AG20443 (cell line): ENCODE measurements at regions not wholly inside any gene's neighbourhood (a gene's known extent, or its start where the extent isn't known, plus 50 kb on each side); places are given as distances from the start of the nearest gene placed in this dataset.
"Not testable (repeated sequence)": the region's sequence is repeated elsewhere in the genome, so short reads cannot be mapped to it uniquely, and the experiment has no call there.

ENCODE experiments used
- DNase-seq: peaks from one replicate; pipeline ENCODE4 v3.0.0; 2012; ENCODE audit warnings: low spot score, mixed read lengths

GRCh38 chr2:132272713-132273112 is 111.0 kb upstream of the ANKRD30BL start:
- DNase-seq = no peak

- DNase-seq = not testable (repeated sequence)
These were observed 111.8 kb upstream of the ANKRD30BL start for GRCh38 chr2:132273585-132273984.

GRCh38 chr2:132274000-132274399 is 112.2 kb upstream of the ANKRD30BL start:
- no peak for DNase-seq

- no peak for DNase-seq
These were observed 113.6 kb upstream of the ANKRD30BL start for GRCh38 chr2:132275396-132275795.

GRCh38 chr2:132276571-132276981 is 114.8 kb upstream of the ANKRD30BL start:
- DNase-seq = no peak

GRCh38 chr2:132278267-132278666 is 116.5 kb upstream of the ANKRD30BL start:
- no peak for DNase-seq

GRCh38 chr2:132279344-132279743 is 117.6 kb upstream of the ANKRD30BL start:
- DNase-seq = peak; percentile 10

- no peak for DNase-seq
These were observed 118.3 kb upstream of the ANKRD30BL start for GRCh38 chr2:132279930-132280615.

GRCh38 chr2:132280912-132281311 is 119.2 kb upstream of the ANKRD30BL start:
- no peak for DNase-seq

GRCh38 chr2:132282104-132282503 is 120.4 kb upstream of the ANKRD30BL start:
- DNase-seq = not testable (repeated sequence)

GRCh38 chr2:132282911-132283310 is 121.2 kb upstream of the ANKRD30BL start:
- DNase-seq = no peak

GRCh38 chr2:132286289-132286911 is 124.6 kb upstream of the ANKRD30BL start:
- not testable (repeated sequence) for DNase-seq

- DNase-seq = not testable (repeated sequence)
These were observed 126.2 kb upstream of the ANKRD30BL start for GRCh38 chr2:132287910-132288309.

GRCh38 chr2:132289138-132289537 is 127.4 kb upstream of the ANKRD30BL start:
- DNase-seq = not testable (repeated sequence)

GRCh38 chr2:132289812-132290211 is 126.8 kb upstream of the GPR39 start:
- not testable (repeated sequence) for DNase-seq

- not testable (repeated sequence) for DNase-seq
These were observed 115.8 kb upstream of the GPR39 start for GRCh38 chr2:132300592-132301378.

- DNase-seq = peak; percentile 74
These were observed 111.8 kb upstream of the GPR39 start for GRCh38 chr2:132304661-132305380.

- DNase-seq = not testable (repeated sequence)
These were observed 108.9 kb upstream of the GPR39 start for GRCh38 chr2:132307613-132308198.

GRCh38 chr2:132309203-132309602 is 107.4 kb upstream of the GPR39 start:
- DNase-seq = not testable (repeated sequence)

GRCh38 chr2:132315546-132315945 is 101.1 kb upstream of the GPR39 start:
- DNase-seq = not testable (repeated sequence)

GRCh38 chr2:132317026-132317680 is 99.5 kb upstream of the GPR39 start:
- DNase-seq = not testable (repeated sequence)
